ENCODE measurements at regions not wholly inside any gene's neighbourhood (a gene's known extent, or its start where the extent isn't known, plus 50 kb on each side); places are given as distances from the start of the nearest gene placed in this dataset.
"Not testable (repeated sequence)": the region's sequence is repeated elsewhere in the genome, so short reads cannot be mapped to it uniquely, and the experiment has no call there.

DNA sequence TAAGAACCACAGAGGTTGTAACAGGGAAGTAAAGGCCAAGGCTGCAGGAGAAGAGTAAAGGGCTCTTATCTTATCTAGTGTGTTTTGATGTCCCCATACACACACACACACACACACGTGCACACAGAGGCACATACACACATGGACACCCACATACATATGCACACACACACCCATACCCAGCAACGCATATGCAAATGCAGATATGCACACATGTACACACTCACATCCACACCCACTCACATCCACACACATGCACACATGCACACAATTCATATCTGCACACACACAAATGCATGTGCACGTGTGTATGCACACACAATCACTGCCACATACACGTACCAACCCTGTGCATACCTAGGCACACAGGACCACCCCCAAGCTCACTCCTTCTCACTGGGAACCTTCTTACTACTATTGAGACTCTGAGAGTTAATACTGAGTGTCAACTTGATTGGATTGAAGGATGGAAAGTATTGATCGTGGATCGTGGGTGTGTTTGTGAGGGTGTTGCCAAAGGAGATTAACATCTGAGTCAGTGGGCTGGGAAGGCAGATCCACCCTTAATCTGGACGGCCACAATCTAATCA lies 99.0 kb upstream of the AKAP13 start:
- no peaks in the 10 kb centered on the region for H3K4me1 ChIP-seq
- TF ChIP-seq, protein P1, sequence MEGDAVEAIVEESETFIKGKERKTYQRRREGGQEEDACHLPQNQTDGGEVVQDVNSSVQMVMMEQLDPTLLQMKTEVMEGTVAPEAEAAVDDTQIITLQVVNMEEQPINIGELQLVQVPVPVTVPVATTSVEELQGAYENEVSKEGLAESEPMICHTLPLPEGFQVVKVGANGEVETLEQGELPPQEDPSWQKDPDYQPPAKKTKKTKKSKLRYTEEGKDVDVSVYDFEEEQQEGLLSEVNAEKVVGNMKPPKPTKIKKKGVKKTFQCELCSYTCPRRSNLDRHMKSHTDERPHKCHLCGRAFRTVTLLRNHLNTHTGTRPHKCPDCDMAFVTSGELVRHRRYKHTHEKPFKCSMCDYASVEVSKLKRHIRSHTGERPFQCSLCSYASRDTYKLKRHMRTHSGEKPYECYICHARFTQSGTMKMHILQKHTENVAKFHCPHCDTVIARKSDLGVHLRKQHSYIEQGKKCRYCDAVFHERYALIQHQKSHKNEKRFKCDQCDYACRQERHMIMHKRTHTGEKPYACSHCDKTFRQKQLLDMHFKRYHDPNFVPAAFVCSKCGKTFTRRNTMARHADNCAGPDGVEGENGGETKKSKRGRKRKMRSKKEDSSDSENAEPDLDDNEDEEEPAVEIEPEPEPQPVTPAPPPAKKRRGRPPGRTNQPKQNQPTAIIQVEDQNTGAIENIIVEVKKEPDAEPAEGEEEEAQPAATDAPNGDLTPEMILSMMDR (IDR thresholded peaks at IDR 0.05), result no peak
- TF ChIP-seq POLR2A (IDR thresholded peaks at IDR 0.05), result no peak
- no peak overlapping the region for H3K27ac ChIP-seq
- H3K4me3 ChIP-seq, result no peak overlapping the region
- H3K27me3 ChIP-seq, result no peaks in the 10 kb centered on the region
- 77 to 90% methylated on average over 7 of the region's 7 CpGs for WGBS, 2 donors
- DNase-seq (ENCODE audit: low spot score in 2 of 2), result no peak
- no peaks in the 10 kb centered on the region for H3K9me3 ChIP-seq
- H3K36me3 ChIP-seq, result no peaks in the 10 kb centered on the region

DNA sequence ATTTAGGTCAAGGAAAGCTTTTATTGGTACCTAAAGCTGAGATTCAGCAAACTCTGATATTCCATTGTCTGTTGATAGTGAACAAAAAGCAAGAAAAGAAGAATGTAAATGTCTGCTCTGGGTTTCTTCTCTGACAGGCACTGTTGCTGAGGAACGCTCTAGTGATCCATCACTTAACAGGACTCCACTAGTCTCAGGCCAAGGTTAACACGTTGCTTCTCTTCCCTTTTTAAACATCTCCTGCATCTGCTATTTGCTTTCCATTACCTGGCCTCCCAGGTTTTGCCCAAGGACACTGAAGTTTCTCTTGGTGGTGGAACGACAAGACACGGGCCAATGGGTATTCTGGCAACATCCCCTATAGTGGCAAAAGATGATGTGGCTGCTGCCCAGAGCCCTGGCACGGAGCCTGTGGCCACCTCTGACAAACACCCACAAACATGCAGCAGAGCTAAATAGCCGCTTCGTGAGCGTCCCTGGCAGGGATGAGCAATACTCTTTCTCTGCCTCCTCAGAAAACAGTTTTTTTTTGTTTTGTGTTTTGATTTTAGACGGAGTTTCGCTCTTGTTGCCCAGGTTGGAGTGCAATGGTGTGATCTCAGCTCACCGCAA lies 97.8 kb upstream of the AKAP13 start:
- H3K9me3 ChIP-seq, result no peaks in the 10 kb centered on the region
- H3K27me3 ChIP-seq, result no peaks in the 10 kb centered on the region
- H3K27ac ChIP-seq, result no peak overlapping the region
- WGBS, 2 donors, result 66 to 70% methylated on average over 11 of the region's 11 CpGs
- TF ChIP-seq, protein P1 (IDR thresholded peaks at IDR 0.05), result no peak
- TF ChIP-seq EP300 (IDR thresholded peaks at IDR 0.05) (no peak), POLR2A (IDR thresholded peaks at IDR 0.05) (no peak)
- H3K4me1 ChIP-seq, result no peaks in the 10 kb centered on the region
- H3K36me3 ChIP-seq, result no peaks in the 10 kb centered on the region
- H3K4me3 ChIP-seq, result no peak overlapping the region
- no peak for DNase-seq (ENCODE audit: low spot score in 2 of 2)

DNA sequence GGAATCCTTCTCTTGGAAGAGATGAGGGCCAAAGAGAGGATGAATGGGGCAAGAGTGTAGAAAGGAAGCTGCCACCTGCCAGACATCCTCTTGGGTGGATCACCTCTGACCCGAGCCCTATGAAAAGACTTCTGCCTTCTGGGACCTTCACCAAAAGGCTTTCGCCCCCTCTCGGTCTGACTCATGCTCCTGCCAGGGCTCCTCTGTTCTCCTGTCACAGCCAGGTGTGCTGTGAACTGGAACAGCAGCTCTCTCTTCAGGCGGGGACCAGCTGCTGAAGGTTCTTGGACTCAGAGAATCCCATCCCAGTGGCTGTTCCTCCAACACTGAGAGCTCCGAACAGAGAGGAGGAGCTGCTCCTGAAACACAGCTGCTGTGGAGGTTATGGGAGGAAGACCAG lies 96.6 kb upstream of the AKAP13 start:
- DNase-seq (ENCODE audit: low spot score in 2 of 2); H3K9me3 ChIP-seq; H3K27me3 ChIP-seq; H3K4me1 ChIP-seq; H3K4me3 ChIP-seq; H3K27ac ChIP-seq; H3K36me3 ChIP-seq: not testable (repeated sequence)
- 33 to 94% methylated on average over 1 to 5 of the region's 5 CpGs for WGBS, 2 donors

DNA sequence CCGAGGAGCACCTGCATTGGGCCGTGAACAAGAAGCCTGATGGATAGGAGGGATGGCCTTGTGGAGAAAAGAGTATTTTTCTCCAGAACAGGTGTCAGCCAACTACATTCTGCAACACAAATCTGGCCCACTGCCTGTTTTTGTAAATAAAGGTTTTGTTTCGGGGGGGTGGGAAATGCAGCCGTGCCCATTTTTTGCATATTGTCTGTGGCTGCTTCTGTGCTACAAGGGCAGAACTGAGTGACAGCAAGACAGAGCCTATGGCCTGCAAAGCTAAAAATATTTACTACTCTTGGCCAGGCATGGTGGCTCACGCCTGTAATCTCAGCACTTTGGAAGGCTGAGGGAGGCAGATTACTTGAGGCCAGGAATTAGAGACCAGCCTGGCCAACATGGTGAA lies 95.9 kb upstream of the AKAP13 start:
- H3K9me3 ChIP-seq, result no peaks in the 10 kb centered on the region
- no peak overlapping the region for H3K27ac ChIP-seq
- no peaks in the 10 kb centered on the region for H3K27me3 ChIP-seq
- H3K4me1 ChIP-seq, result no peaks in the 10 kb centered on the region
- DNase-seq (ENCODE audit: low spot score in 2 of 2), result no peak
- 86% methylated on average over 5 of the region's 5 CpGs for WGBS, 2 donors
- TF ChIP-seq, protein P1 (IDR thresholded peaks at IDR 0.05), result no peak
- no peak for TF ChIP-seq POLR2A (IDR thresholded peaks at IDR 0.05)
- no peak for TF ChIP-seq EP300 (IDR thresholded peaks at IDR 0.05)
- H3K36me3 ChIP-seq, result no peaks in the 10 kb centered on the region
- H3K4me3 ChIP-seq, result no peak overlapping the region

DNA sequence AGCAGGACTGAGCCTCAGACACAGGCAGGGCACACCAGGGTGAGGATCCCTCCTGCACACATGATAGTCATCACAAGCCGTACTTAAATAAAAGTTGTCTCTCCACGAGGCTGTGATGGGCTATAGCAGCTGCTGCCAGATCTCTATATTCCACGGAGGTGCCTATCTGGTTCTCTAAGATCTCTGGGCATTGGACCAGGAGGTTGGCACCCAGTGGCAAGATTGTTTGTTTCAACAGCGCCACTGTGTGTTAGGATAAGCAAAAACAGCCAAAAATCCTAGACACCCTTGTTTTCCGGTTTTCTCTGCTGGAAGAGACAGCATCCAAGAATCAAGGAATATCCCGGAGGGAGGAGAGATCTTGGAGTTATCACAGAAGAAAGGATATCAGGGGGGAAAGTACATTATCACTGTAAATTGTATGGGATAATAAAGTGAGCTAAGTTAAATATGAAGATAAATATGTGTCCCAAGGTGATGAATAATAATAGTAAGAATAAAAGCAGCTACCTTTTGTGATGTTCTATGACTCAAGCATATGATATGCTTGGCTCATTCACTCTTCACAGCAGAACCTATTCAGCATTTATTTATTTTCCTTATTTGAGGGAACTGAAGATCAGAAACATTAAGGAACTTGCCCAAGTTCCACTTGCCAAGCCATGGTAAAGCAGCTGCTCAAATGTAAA lies 90.6 kb upstream of the AKAP13 start:
- Histone ChIP-seq H3K9me3 (no peaks in the 10 kb centered on the region), H3K4me1 (no peaks in the 10 kb centered on the region), H3K27ac (no peak overlapping the region), H3K36me3 (no peaks in the 10 kb centered on the region), H3K4me3 (no peak overlapping the region), H3K27me3 (no peaks in the 10 kb centered on the region)
- peak in 1 of 2 donors; percentile 24 for DNase-seq (ENCODE audit: low spot score in 2 of 2)
- WGBS, 2 donors, result 15 to 27% methylated on average over 6 of the region's 6 CpGs
- TF ChIP-seq EP300 (IDR thresholded peaks at IDR 0.05), result no peak
- TF ChIP-seq, protein P1 (IDR thresholded peaks at IDR 0.05), result peak in 4 of 5 experiments; percentile 30 to 50 (median 40)
- no peak for TF ChIP-seq POLR2A (IDR thresholded peaks at IDR 0.05)

DNA sequence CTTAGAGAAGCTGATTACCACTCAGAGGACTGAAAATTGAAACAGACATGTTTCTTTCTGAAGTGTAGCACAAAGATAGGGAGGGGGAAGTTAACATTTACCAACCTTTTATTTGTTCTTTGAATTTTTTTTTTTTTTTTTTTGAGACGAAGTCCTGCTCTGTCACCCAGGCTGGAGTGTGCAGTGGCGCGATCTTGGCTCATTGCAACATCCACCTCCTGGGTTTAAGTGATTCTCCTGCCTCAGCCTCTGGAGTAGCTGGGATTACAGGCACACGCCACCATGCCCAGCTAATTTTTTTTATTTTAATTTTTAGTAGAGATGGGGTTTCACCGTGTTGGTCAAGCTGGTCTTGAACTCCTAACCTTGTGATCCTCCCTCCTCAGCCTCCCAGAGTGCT lies 87.8 kb upstream of the AKAP13 start:
- H3K4me1 ChIP-seq, result peaks cover 0 to 12% (median 0%) of the 10 kb centered on the region in 4 donors
- not testable (repeated sequence) for H3K27ac ChIP-seq; H3K27me3 ChIP-seq; DNase-seq (ENCODE audit: low spot score in 2 of 2); H3K4me3 ChIP-seq; H3K9me3 ChIP-seq; H3K36me3 ChIP-seq
- WGBS, 2 donors, result 87 to 94% methylated on average over 5 of the region's 5 CpGs

Measured in tibial nerve (tissue), 4 donors.